Natural killer cell (primary cell): ENCODE measurements at regions not wholly inside any gene's neighbourhood (a gene's known extent, or its start where the extent isn't known, plus 50 kb on each side); places are given as distances from the start of the nearest gene placed in this dataset.

ENCODE experiments used
- ATAC-seq, 3 donors: fragments of 150-1000 bp in 2 of 3; fragments of 200-7000 bp in 1 of 3; cut with Tn5 transposase; 1 replicate in 1 of 3; 2 replicates in 2 of 3; pipeline ENCODE4 v1.10.0; 2021; ENCODE audit warnings: mild to moderate bottlenecking in 2 of 3, moderate library complexity in 2 of 3
- DNase-seq, 2 donors: peaks; one replicate each; pipeline versions ENCODE4 v3.0.0 to v3.0.0-alpha.2; 2013 to 2021; ENCODE audit warnings: mixed read lengths in 1 of 2
- H3K27ac ChIP-seq: one replicate; pipeline ENCODE4 v1.5.1; 2013; ENCODE audit warnings: mild to moderate bottlenecking, low read length
- H3K27me3 ChIP-seq: one replicate; pipeline ENCODE4 v1.6.1; 2013; ENCODE audit warnings: low read length; ENCODE audit not compliant: control insufficient read depth, insufficient read depth
- H3K36me3 ChIP-seq: one replicate; pipeline ENCODE4 v1.6.1; 2013; ENCODE audit warnings: low read length; ENCODE audit not compliant: control insufficient read depth, insufficient read depth
- H3K4me1 ChIP-seq: one replicate; pipeline ENCODE4 v1.6.1; 2013; ENCODE audit warnings: low read length; ENCODE audit not compliant: control insufficient read depth, insufficient read depth
- H3K4me3 ChIP-seq: one replicate; pipeline ENCODE4 v1.5.1; 2013; ENCODE audit warnings: low read length
- H3K9me3 ChIP-seq: one replicate; pipeline ENCODE4 v1.6.1; 2013; ENCODE audit warnings: low read length; ENCODE audit not compliant: control insufficient read depth, insufficient read depth
- H3K27ac Mint-ChIP-seq, 2 donors: one replicate each; pipeline ENCODE4 v1.8.0; 2022; ENCODE audit warnings: mild to moderate bottlenecking in 2 of 2, mixed read lengths in 2 of 2, moderate library complexity in 1 of 2
- H3K27me3 Mint-ChIP-seq, 2 donors: one replicate each; pipeline ENCODE4 v1.8.0; 2022; ENCODE audit warnings: low read depth in 2 of 2, mixed read lengths in 2 of 2
- H3K36me3 Mint-ChIP-seq: one replicate; pipeline ENCODE4 v1.8.0; 2022; ENCODE audit warnings: mixed read lengths
- H3K4me1 Mint-ChIP-seq, 2 donors: one replicate each; pipeline ENCODE4 v1.8.0; 2022; ENCODE audit warnings: mixed read lengths in 2 of 2
- H3K4me3 Mint-ChIP-seq: one replicate; pipeline ENCODE4 v1.8.0; 2022; ENCODE audit warnings: mild to moderate bottlenecking, moderate library complexity, mixed read lengths
- H3K9me3 Mint-ChIP-seq, 2 donors: one replicate each; pipeline ENCODE4 v1.8.0; 2022; ENCODE audit warnings: mixed read lengths in 2 of 2
- CTCF ChIP-seq: fragments of 200-600 bp; IDR thresholded peaks from one replicate; pipeline ENCODE4 v1.8.0; 2022; ENCODE audit warnings: antibody characterized with exemption
- WGBS: methylation state at CpG from one replicate; pipeline ENCODE4 v1.1.7; 2013; ENCODE audit warnings: missing lambda C conversion rate; ENCODE audit not compliant: insufficient coverage; 5-methylcytosine and 5-hydroxymethylcytosine counted together
- intact Hi-C: fragments of 100-400 bp; cut with micrococcal nuclease; formaldehyde crosslinking; loops from one replicate; pipeline ENCODE4 v1.14.2; 2022

DNA sequence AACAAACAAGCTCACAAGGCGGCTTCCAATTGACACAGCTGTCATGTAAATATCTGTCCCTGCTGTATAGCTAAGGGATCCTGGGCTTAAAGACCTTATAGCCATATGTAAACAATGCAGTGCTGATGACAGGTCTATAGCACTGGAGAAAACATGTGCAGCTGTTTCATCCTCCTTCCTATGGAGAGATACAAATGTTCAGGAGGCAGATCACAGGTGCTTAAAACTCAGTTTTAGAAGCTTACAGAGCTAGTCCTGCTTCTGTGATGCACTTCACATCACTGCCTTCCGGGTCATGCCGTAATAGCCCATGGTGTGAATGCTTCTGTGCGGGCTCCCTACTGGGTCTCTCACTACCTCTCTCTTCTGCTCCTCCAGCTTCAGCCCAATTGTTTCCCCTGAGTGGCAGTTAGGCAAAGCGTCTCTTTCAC lies 262.4 kb upstream of the CHST9 start:
- Mint-ChIP-seq H3K4me3 (no peak overlapping the region), H3K4me1 (no peaks in the 10 kb centered on the region), H3K27me3 (no peaks in the 10 kb centered on the region), H3K36me3 (no peaks in the 10 kb centered on the region), H3K9me3 (peaks cover 2 to 5% of the 10 kb centered on the region in 2 donors), H3K27ac (no peak overlapping the region)
- no peak for ATAC-seq
- Histone ChIP-seq H3K9me3 (peaks cover 3% of the 10 kb centered on the region), H3K36me3 (no peaks in the 10 kb centered on the region), H3K4me1 (no peaks in the 10 kb centered on the region), H3K27me3 (no peaks in the 10 kb centered on the region), H3K4me3 (no peak overlapping the region), H3K27ac (no peak overlapping the region)
- no peak for TF ChIP-seq CTCF
- WGBS, result 83% methylated on average over 5 of the region's 5 CpGs
- no peak for DNase-seq
- intact Hi-C loops, result no loop called here

DNA sequence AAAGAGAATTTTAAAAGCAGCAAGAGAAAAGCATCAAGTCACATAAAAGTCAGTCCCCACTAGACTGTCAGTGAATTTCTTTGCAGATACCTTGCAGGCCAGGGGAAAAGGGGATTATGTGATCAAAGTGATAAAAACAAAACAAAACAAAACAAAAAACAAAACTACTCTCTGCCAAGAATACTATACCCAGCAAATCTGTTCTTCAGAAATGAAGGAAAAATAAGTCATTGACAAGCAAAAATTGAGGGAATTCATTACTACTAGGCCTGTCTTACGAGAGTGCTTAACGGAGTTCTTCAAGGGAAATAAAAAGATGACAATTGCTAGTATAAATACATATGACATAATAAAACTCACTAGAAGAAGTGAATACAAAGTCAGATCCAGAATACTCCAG lies 245.5 kb upstream of the CHST9 start:
- ATAC-seq (no peak), DNase-seq (no peak)
- H3K9me3 Mint-ChIP-seq, result peaks cover 11 to 18% of the 10 kb centered on the region in 2 donors
- Histone ChIP-seq H3K27me3 (no peaks in the 10 kb centered on the region), H3K27ac (no peak overlapping the region), H3K4me1 (no peaks in the 10 kb centered on the region), H3K36me3 (no peaks in the 10 kb centered on the region), H3K9me3 (peaks cover 3% of the 10 kb centered on the region), H3K4me3 (no peak overlapping the region)
- no peak overlapping the region for H3K4me3 Mint-ChIP-seq
- H3K4me1 Mint-ChIP-seq, result no peaks in the 10 kb centered on the region
- intact Hi-C loops, result no loop called here
- no peaks in the 10 kb centered on the region for H3K27me3 Mint-ChIP-seq
- no peak for TF ChIP-seq CTCF
- peaks cover 9% of the 10 kb centered on the region for H3K36me3 Mint-ChIP-seq
- no CpG with 5 or more reads among the region's 2 CpGs for WGBS
- H3K27ac Mint-ChIP-seq, result no peak overlapping the region

DNA sequence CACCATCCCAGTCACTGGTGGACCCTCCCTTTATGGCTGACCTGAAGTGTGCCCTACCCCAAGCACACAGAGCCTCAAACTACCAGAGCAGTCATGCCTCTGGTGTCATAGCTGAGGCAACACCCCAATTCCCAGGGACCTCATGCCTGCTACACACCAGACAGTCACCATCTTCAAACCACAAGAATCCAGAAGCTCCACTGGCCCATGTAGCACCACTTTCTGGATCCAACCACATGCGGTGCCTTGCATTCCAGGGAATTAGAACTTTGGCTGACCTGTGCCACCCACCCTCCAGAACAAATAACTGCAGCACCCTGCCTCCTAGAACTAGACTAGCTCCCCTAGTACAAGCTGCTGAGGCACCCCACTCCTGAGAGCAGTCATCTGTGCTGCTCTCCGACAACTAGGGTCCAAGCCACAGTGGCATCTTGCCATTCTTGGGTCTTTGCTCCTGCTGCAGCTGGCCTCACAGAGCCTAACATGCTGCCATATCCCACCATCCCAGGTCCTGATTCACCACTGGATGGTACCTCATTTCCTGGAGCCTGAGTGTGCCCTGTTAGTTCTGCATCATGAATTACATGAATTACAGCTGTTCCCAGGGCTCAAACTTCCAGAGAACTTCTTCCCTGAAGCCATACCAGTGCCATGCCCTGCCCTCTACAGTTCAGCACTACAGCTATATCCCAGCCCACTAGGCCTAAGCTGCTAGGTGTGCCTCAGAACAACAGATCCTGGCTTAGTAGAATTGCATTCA lies 243.8 kb upstream of the CHST9 start:
- intact Hi-C loops, result no loop called here

More for the DNA sequence above, 243.8 kb upstream of the CHST9 start:
- Histone ChIP-seq H3K4me3 (no peak overlapping the region), H3K4me1 (no peaks in the 10 kb centered on the region), H3K9me3 (peaks cover 3% of the 10 kb centered on the region), H3K27ac (no peak overlapping the region), H3K27me3 (no peaks in the 10 kb centered on the region), H3K36me3 (no peaks in the 10 kb centered on the region)
- Mint-ChIP-seq H3K9me3 (peaks cover 11 to 18% of the 10 kb centered on the region in 2 donors), H3K4me1 (no peaks in the 10 kb centered on the region), H3K4me3 (no peak overlapping the region), H3K36me3 (peaks cover 9% of the 10 kb centered on the region), H3K27me3 (no peaks in the 10 kb centered on the region), H3K27ac (no peak overlapping the region)
- TF ChIP-seq CTCF, result no peak
- DNase-seq (no peak), ATAC-seq (no peak)
- 80% methylated on average over 2 of the region's 2 CpGs for WGBS
